HL-60 (cell line): ENCODE measurements at regions not wholly inside any gene's neighbourhood (a gene's known extent, or its start where the extent isn't known, plus 50 kb on each side); places are given as distances from the start of the nearest gene placed in this dataset.
"Not testable (repeated sequence)": the region's sequence is repeated elsewhere in the genome, so short reads cannot be mapped to it uniquely, and the experiment has no call there.

Source experiments
- DNase-seq, 2 experiments: peaks; one replicate each; pipeline ENCODE4 v3.0.0-alpha.2; 2010 to 2020; ENCODE audit warnings: low read depth in 1 of 2, low spot score in 1 of 2
- H3K27ac ChIP-seq: fragments of 250-450 bp; sonication (Bioruptor Pico); replicated peaks from 2 replicates; pipeline ENCODE4 v1.5.1; 2020; ENCODE audit warnings: mild to moderate bottlenecking, moderate library complexity
- H3K27me3 ChIP-seq: fragments of 250-450 bp; sonication (Bioruptor Pico); 2 replicates; pipeline ENCODE4 v1.5.1; 2021; ENCODE audit warnings: mild to moderate bottlenecking, moderate library complexity; ENCODE audit not compliant: insufficient read depth, poor library complexity, severe bottlenecking
- H3K4me3 ChIP-seq: replicated peaks from 2 replicates; pipeline ENCODE4 v1.5.1; 2011; ENCODE audit warnings: mild to moderate bottlenecking, control low read depth, low read length; ENCODE audit not compliant: insufficient read depth
- GABPA ChIP-seq: IDR thresholded peaks from 2 replicates; pipeline ENCODE4 v1.6.1; 2012; ENCODE audit warnings: low read depth
- POLR2AphosphoS5 ChIP-seq: IDR thresholded peaks from 2 replicates; pipeline ENCODE4 v1.6.1; 2012; ENCODE audit warnings: low read depth
- REST ChIP-seq: IDR thresholded peaks from 2 replicates; pipeline ENCODE4 v1.6.1; 2012; ENCODE audit warnings: low read depth; ENCODE audit not compliant: insufficient replicate concordance
- SPI1 ChIP-seq: IDR thresholded peaks from 2 replicates; pipeline ENCODE4 v1.6.1; 2012; ENCODE audit warnings: low read depth, mild to moderate bottlenecking, borderline replicate concordance
- TF ChIP-seq, protein P1 (sequence below): IDR thresholded peaks from one replicate; pipeline ENCODE4 v1.5.1; 2011; ENCODE audit warnings: low read length, control low read depth, inconsistent platforms; ENCODE audit not compliant: insufficient read depth

DNA sequence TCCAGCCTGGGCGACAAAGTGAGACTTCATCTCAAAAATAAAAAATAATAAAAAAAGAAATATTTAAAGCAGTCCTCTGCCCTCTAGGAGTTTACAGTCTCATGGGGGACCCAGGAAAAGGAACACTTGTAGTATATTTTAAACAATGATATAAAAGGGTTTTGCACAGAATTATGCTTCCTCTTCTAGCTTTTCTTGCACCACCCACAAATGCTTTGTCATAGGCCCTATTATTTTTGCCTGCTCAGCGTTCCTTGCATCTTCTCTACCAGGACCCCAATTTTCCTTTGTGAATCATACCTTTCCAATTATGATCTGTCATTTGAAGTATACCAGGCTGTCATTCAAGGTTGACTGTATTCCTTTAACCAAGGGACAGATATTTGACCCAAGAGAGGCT, 164.8 kb upstream of the CDKN2B start:
- Histone ChIP-seq H3K4me3 (no peak overlapping the region), H3K27ac (no peak overlapping the region), H3K27me3 (no peaks in the 10 kb centered on the region)
- TF ChIP-seq REST, result no peak
- no peak for TF ChIP-seq GABPA
- TF ChIP-seq, protein P1, sequence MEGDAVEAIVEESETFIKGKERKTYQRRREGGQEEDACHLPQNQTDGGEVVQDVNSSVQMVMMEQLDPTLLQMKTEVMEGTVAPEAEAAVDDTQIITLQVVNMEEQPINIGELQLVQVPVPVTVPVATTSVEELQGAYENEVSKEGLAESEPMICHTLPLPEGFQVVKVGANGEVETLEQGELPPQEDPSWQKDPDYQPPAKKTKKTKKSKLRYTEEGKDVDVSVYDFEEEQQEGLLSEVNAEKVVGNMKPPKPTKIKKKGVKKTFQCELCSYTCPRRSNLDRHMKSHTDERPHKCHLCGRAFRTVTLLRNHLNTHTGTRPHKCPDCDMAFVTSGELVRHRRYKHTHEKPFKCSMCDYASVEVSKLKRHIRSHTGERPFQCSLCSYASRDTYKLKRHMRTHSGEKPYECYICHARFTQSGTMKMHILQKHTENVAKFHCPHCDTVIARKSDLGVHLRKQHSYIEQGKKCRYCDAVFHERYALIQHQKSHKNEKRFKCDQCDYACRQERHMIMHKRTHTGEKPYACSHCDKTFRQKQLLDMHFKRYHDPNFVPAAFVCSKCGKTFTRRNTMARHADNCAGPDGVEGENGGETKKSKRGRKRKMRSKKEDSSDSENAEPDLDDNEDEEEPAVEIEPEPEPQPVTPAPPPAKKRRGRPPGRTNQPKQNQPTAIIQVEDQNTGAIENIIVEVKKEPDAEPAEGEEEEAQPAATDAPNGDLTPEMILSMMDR, result no peak
- TF ChIP-seq SPI1, result no peak
- no peak for TF ChIP-seq POLR2AphosphoS5
- DNase-seq, result no peak

DNA sequence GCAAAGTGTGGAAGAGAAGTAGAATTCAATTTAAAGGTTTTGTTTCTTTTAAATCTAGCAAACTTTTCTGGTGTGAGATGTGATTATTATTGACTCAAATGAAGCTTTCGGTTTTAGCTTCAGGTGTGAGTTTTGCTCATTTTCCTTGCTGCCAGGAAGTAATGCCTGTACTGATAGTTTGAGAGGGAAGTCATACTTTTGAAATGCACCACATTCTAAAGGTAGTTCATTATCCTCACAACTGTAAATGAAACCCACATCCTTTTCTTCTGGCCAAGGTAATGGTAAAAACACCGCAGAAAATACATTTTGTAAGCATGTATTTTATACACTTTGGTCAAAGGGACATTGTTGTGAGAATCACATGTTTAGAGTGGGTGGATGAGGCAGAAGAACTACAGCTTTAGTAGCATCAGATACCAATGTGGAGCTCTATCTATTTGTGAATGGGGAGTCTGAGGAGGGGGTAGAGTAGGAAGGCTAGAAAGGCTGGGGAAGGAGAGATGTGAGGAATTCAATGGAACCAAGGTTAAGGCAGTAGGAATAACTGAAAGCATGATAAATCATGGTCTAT, 167.0 kb upstream of the CDKN2B start:
- TF ChIP-seq GABPA, result no peak
- TF ChIP-seq, protein P1, result no peak
- no peak for TF ChIP-seq REST
- TF ChIP-seq SPI1, result no peak
- TF ChIP-seq POLR2AphosphoS5, result no peak
- DNase-seq, result no peak
- no peak overlapping the region for H3K4me3 ChIP-seq
- H3K27ac ChIP-seq, result no peak overlapping the region
- no peaks in the 10 kb centered on the region for H3K27me3 ChIP-seq

DNA sequence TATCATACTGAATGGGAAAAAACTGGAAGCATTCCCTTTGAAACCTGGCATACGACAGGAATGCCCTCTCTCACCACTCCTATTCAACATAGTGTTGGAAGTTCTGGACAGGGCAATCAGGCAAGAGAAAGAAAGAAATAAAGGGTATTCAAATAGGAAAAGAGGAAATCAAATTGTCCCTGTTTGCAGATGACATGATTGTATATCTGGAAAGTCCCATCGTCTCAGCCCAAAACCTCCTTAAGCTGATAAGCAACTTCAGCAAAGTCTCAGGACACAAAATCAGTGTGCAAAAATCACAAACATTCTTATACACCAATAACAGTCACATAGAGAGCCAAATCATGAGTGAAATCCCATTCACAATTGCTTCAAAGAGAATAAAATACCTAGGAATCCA, 171.9 kb upstream of the CDKN2B start:
- not testable (repeated sequence) for H3K27ac ChIP-seq, DNase-seq, H3K27me3 ChIP-seq, H3K4me3 ChIP-seq

DNA sequence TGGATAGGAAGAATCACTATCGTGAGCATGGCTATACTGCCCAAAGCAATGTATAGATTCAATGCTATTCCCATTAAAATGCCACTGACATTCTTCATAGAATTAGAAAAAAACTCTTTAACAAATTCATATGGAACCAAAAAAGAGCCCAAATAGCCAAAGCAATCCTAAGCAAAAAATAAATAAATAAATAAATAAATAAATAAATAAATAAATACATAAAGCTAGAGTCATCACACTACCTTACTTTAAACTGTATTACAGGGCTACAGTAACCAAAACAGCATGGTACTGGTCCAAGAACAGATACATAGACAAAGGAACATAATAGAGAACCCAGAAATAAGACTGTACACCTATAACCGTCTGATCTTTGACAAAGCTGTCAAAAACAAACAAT, 180.4 kb upstream of the CDKN2B start:
- TF ChIP-seq SPI1 (no peak), POLR2AphosphoS5 (no peak), GABPA (no peak), REST (no peak)
- TF ChIP-seq, protein P1, result no peak
- Histone ChIP-seq H3K4me3 (no peak overlapping the region), H3K27ac (no peak overlapping the region), H3K27me3 (no peaks in the 10 kb centered on the region)
- no peak for DNase-seq

- not testable (repeated sequence) for H3K27ac ChIP-seq, H3K4me3 ChIP-seq, H3K27me3 ChIP-seq, DNase-seq
Observed at GRCh38 chr9:22197000-22197399, 187.9 kb upstream of the CDKN2B start.
